HG03045 (cell line): ENCODE measurements at regions not wholly inside any gene's neighbourhood (a gene's known extent, or its start where the extent isn't known, plus 50 kb on each side); places are given as distances from the start of the nearest gene placed in this dataset.

Source experiments
- ATAC-seq: cut with Tn5 transposase; IDR thresholded peaks from one replicate; pipeline ENCODE4 v1.9.1; 2021; ENCODE audit warnings: mild to moderate bottlenecking, moderate library complexity; ENCODE audit not compliant: unreplicated experiment

DNA sequence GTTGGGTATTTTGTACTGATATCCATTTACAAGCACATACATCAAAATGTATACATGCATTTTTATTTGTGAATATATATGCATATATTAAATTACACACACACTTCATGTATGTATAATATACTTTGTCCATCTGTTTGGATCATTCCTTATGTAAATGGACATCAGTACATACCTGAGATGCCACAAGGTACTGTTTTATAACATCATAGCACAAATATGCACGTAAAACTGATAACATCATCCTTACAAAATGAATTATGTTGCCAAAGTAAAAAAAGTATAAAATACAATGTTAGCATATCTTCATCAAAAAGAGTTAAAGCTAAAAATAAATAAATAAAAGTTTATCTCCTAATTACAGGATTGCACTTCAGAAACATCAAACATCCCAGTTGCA, 634.8 kb upstream of the UBE2E2 start:
- ATAC-seq = no peak

DNA sequence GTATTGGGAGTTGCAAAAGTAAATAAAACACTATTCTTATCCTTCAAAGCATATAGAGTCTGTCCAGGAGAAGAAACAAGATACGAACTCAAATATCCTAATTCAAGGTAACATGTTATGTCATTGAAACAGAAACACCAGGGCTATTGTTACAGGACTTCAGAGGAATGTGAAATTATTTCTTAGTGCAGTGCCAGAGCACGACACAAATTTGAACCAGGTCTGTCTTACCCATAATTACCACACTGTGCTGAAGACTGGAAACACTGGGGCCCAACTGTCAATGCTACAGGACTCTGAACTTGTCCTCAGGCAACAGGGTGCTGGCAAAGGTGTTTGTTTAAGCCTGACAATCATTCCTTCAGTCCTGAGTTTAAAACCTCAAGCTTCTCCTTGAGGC, 633.6 kb upstream of the UBE2E2 start:
- ATAC-seq = no peak

DNA sequence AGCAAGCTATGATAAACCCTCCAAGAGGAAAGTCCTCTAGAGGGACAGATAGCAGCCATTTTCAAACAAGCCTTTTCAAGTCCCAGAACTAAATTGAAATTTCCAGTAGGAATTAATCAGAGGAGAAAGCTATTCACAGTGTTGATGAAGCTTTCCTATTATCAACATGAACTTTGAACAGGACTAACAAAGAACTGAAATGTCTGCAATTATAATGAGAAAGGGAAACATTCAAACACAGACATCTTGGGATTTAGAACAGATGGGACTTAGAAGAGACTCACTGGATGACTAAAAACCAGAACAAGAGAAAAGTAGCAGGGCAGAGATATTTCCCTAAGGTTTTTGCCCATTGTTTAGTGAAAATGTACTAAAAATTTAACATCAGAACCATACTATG, 622.1 kb upstream of the UBE2E2 start:
- no peak for ATAC-seq

DNA sequence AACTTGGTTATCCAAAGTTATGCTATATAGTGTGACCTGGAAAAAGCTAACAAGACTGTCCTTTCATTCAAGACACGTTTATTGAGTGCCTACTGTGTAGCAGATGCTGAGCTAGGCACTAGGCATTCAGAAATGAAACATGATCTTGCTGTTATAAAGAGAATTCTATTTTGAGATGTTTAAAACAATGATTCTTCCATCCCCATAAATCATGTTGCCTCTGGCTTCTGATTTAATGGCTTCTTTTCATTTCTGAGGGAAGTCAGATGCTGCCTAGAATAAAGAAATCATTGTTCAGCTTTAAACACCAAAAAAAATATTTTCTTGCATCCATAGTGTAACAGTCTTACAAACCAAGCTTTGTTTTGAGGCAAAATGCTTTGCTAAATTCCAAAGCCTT, 620.9 kb upstream of the UBE2E2 start:
- ATAC-seq = no peak

DNA sequence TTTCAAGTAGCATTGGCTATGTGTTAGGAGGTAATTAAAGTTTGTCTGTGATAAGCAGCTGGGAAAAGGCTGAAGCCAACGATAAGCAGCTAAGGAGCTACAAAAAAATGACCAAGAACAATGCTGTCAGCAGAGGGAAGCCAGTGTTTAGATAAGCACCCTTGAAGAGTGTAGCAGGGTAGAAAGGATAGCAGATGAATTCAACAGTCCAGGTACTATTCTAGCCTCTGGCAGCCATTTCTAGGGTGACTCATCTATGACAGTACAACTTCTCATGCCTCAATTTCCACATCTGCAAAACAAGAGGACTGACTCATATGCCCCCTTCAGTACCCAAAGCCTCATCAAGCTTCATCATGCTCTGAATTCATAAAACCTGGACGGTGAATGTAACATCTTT, 617.6 kb upstream of the UBE2E2 start:
- ATAC-seq = no peak

DNA sequence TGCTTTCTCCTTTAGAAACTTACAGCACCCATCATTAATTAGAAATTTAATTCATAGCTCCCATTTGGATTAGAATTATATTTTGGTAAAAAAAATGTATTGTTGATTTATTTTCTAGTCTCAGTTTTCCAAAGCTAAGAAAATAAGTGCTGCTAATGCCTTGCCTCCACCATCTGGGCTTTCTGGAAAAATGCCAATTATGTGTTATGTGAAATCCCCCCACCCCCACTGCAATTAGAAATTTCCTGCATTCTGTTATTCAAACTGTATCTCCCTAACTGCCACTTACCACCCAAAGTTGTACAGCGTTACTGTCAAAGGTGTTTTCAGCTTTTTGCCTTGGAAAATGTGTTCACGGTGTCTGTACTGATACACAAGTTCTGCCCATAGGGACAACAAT, 617.2 kb upstream of the UBE2E2 start:
- ATAC-seq = no peak

DNA sequence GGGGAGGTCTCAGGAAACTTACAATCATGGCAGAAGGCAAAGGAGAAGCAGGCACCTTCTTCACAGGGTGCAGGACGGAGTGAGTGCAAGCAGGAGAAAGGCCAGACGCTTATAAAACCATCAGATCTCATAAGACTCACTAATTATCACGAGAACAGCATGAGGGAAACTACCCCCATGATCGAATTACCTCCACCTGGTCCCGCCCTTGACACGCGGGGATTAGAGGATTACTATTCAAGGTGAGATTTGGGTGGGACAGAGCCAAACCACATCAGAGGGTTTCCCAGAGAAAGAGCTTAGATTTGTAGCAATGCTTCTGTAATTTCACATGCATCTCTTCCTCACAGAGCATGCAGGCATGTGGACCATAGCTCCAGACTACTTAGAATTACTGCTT, 615.7 kb upstream of the UBE2E2 start:
- ATAC-seq = no peak

DNA sequence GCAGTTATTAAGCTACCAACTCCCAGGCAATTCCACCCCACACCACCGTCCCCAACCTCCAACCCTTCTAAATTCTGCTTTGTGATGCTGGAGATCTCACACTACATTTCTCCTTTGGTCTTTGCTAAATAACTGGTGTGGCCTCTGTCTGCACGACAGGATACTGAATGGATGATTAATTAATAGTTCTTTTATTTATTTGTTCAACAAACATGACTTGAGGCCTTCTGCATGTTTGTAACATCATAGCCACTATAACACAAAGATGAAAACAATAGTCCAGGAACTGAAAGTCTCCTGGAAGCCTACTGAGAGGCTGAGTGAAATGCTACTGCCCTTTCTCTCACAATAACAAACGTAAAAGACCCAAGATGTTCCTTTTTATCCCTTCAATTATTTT, 609.5 kb upstream of the UBE2E2 start:
- no peak for ATAC-seq

DNA sequence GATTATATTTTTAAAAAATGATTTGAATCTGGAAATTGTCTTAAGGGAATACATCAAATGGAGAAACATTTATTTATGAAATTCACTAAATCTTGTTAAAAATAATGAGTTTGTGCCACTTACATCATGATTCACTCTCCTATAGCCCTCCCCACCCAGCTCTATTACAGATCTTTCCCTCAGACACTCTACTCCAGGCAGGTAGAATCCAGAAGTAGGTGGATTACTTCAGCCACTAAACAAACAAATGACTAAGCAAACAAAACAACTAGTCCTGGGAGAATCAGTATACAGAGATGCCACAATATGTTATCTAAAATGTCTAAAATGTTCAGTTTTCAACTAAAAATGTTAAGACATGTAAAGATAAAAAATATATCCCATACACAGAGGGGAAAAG, 608.1 kb upstream of the UBE2E2 start:
- ATAC-seq = no peak

DNA sequence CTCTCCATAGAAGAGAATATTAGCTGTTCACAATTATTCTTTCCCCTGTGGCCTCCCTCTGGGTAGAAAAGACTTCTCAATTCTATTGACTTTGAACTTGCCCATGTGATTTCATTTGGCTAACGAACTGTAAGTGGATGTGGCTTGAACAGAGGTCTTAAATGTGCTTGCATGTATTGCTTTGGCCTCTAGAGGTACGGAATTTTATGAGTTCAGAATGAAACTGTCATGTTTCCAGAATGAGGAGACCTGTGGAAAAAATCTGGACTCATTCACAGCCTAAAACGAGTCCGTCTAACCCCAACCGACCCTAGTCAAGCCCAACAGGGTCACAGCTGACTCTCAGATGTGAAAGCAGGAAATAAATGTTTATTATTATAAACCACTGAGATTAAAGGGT, 596.7 kb upstream of the UBE2E2 start:
- ATAC-seq = no peak

DNA sequence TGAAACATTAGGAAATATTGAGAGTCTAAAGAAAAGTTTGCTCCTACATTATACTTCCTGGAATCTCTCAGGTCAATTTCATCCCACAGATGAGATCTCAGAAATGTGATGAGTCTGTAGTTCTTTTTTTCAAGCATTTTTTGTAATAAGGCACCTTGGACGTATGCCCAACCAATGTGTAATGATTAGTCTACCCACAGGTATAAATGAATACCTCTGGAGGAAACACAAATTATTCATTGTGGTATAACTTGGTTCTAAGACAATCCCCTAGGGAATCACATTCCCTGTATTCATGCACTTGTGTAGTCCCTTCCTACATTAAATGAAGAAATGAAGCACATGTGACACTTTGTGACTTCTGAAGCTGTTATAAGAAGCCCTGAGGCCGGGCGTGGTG, 596.2 kb upstream of the UBE2E2 start:
- ATAC-seq = no peak

DNA sequence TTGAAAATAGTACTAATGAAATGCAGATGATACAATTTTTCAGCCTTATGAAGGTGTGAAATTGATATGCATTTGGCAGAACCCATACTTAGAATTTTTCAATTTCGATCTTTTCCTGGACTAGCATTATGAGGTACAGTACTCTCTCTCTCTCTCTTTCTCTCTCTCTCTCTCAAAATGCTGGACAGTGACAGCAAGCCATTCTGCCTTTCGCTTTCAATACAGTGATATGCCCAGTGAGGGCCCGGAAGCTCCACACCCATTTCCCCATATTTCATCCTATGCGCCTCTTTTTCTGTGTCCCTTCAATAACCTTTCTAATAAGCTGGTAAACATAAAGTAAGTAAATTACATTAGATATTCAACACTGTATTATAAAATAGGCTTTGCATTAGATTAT, 595.0 kb upstream of the UBE2E2 start:
- ATAC-seq = no peak

DNA sequence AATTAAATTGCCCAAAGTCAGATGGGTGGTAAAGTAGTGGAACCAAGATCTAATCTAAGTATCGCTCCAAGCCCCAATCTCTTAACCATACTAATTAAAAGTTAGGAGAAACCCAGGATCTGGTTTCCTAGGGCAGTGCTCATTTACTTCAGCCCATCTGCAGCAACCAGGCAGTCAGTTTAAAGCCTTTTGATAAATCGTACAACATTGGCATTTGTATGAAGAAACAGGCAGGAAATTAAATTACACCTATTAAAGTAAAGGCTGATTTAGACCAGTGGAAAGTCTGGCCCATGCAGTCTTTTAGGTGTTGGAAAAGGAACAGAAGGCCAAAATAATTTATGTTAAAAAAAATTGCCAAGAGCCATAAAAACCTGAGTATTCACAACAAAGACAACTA, 594.4 kb upstream of the UBE2E2 start:
- ATAC-seq = no peak

DNA sequence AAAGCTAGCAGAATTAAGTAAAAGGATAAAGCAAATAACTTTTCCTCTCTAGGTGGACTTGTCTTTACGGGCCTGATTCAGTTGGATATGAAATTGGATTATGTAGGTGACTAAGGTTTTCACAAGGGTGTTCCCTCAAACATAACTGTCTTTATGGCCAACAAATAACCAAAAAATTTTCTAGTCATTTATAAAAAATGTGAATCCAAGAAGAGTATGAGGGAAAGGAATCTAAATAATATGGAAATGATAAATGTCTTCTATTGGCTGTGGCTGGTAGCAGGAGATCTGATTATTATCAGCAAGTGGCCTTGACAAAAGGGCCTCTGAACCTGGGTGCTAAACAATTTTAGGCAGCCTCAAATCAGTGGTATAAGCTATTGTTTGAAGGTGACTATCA, 594.0 kb upstream of the UBE2E2 start:
- ATAC-seq = no peak

DNA sequence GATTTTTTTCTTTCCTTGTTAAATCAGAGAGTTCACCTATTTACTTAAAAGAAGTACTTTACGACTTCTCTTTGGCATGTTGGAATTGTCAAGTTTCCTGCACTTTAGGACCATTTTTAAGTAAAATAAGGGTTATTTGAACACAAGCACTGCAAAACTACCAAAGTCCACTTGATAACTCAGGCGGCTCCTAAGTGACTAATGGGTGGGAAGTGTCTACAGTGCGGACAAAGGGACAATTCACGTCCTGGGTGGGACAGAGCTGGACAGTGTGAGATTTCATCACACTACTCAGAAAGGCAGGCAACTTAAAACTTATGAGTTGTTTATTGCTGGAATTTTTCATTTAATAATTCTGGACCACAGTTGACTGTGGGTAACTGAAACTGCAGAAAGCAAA, 590.2 kb upstream of the UBE2E2 start:
- no peak for ATAC-seq

DNA sequence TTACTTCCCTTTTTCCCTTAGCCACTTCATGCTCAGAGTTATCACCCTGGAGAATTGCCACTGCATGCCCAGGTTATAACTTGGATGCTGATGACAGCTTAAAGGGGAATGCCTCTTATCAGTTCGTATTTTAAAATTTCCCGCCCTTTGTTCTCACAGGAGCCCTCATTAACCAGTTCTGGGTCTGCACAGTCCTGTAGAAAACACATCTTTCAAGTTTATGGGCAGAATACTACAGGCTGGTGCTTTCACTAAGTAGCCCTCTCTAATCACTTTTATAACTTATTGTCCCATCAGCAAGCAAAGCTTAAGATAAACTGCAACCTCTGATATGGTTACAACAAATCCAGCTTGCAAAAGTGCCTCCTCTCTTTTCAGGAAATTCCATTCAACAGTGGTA, 587.3 kb upstream of the UBE2E2 start:
- ATAC-seq = no peak

DNA sequence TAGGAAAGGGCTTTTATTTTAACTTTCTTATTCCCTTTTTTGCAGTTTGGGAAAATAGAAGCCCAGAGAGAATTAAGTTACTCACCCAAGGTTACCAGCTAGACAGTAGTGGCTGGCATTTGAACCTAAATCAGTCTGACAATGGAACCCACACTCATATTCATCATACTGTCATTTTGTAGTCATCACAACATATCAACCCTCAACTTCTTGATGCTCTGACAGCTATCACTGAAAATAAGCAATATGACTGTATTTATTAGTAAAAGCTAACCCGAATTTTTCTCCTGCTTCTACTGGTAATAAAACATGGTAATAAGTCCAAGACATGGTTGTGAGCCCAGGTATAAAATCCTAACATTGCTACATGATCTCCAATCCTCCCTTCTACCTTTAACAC, 585.8 kb upstream of the UBE2E2 start:
- ATAC-seq = no peak

DNA sequence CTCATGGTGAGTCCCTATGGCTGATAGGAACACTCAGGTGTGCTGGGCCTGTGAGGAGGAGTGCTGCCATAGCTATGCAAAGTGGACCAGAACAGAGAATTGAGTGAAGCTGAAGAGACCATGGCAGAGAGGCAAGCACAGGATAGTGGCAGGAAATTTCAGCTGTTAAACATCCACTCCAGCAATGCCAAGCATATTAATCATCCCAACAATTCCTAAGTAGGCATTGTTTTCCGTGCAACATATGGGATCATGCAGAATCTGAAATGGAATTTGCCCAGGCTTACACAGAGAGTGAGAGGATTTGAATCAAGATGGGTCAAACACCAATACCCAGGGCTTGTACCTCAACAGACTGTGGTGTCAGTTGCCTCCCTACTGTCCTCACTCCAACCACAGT, 582.6 kb upstream of the UBE2E2 start:
- no peak for ATAC-seq

DNA sequence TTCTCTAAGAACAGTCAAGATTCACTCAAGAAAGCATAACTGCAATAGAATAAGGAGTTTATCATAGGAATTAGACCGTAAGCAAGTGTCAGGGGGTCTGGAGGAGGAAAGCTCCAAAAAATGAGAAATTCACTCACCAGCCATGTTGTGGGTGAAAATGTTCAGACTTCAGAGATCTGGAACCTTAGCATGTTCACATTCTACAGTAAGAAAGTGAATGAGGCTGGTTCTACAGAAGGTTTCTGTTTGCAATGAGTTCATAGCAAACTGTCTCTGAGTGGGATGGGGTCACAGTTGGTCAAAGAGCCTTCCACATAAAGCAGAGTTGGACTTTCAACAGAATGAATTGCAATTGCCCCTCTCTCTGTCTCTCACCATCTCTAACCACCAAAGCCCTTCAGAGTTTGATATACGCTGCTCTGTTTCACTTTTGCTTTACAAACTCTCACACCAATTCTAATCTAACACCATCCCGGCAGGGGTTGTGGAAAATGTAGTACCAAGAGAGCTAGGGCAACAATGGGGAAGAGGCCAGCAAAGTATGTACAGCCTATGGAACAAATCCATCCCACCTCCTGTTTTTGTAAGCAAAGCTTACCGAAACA, 581.8 kb upstream of the UBE2E2 start:
- ATAC-seq = no peak

DNA sequence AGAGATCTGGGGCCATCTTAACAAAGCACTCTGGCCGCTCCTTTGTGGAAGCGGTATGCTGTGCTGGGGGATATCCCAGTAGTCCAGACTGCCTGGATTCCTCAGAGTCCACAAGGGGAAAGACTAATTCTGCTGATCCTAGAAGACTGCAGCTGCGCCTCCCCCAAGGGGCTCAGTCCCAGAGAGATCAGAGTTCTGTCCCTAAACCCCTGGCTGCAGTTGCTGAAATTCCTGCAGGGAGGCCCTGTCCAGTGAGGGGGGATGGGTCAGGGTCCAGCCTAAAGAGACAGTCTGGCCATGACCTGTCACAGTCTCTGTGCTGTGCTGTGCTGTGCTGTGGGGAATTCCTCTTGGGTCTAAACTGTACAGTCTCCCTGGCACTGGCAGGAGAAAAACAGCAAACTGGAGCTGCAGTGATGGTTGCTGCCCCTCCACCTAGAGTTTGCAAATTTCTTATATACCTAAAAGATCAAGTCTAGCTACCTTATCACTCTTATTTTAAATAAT, 575.1 kb upstream of the UBE2E2 start:
- no peak for ATAC-seq

DNA sequence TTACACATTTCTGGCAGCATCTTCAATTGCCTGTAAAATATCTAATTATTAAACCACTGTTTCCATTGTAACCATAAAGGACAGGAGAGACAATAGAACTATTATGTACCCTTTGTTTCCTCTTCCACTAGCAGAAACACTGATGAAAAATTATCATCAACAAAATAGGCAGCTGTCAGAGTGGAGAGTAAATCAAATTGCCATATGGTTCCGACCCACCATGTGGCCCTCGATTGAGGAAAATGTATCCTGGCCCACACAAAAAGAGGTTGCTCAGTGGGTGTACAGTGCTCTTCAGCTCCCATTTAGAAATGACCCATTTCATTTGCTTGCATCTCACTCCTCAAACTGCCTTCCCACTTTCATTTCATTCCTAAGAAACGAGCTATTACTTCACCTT, 570.6 kb upstream of the UBE2E2 start:
- ATAC-seq = no peak

DNA sequence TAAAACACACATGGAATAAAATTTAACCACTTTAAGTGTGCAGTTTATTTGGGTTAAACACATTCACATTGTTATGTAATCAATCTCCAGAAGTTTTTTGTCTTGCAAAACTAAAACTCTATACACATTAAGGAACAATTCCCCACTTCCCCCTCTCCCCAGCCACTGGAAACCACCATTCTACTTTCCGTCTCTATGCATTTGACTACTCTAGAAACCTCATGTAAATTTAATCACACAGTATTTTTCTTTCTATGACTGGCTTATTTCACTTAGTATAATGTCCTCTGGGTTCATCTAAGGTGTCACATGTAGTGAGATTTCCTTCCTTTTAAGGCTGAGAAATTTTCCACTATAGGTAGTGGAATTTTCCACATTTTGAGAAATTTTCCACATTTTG, 568.7 kb upstream of the UBE2E2 start:
- no peak for ATAC-seq

DNA sequence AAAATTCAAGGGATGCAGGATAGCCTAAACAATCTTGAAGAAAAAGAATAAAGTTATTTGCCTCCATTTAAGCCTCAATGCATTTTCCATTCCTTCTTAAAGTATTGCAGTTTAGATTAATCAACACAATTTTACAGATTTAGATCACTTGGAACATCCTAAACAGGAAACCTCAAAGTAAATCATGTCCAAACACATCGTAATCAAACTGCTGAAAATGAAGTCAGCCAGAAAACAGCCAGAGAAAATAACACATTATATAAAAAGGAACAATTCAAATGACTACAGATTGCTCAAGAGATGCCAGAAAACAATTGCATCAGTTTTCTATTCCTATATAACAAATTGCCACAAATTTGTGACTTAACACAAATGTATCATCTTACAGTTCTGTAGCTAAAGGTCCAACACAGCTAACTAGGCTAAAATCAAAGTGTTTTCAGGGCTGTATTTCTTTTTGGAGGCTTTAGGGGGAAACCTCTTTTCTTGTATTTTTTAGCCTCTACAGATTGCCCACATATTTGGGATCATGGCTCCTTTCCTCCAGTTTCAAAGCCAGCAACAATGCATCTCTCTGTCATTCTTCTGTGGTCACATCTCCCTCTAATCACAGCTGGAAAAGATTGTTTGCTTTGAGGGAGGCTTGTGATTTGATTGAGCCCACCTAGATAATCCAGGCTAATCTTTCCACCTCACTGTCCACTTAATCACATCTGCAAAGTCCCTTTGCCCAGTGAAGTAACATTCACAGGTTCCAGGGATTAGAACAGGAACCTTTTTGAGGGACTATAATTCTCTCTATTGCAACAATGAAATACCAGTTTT, 543.3 kb upstream of the UBE2E2 start:
- no peak for ATAC-seq
